HG02852 (cell line): ENCODE measurements at regions not wholly inside any gene's neighbourhood (a gene's known extent, or its start where the extent isn't known, plus 50 kb on each side); places are given as distances from the start of the nearest gene placed in this dataset.
"Not testable (repeated sequence)": the region's sequence is repeated elsewhere in the genome, so short reads cannot be mapped to it uniquely, and the experiment has no call there.

ENCODE experiments used
- ATAC-seq: cut with Tn5 transposase; IDR thresholded peaks from one replicate; pipeline ENCODE4 v1.9.1; 2021; ENCODE audit warnings: mild to moderate bottlenecking, moderate library complexity; ENCODE audit not compliant: unreplicated experiment

- no peak for ATAC-seq
Measured at GRCh38 chr22:22193923-22194322, 50.7 kb upstream of the VPREB1 start.

- not testable (repeated sequence) for ATAC-seq
Measured at GRCh38 chr22:22193462-22193861, 51.1 kb upstream of the VPREB1 start.

GRCh38 chr22:22193006-22193405, 51.6 kb upstream of the VPREB1 start:
- not testable (repeated sequence) for ATAC-seq

- not testable (repeated sequence) for ATAC-seq
Measured at GRCh38 chr22:22189796-22190195, 54.8 kb upstream of the VPREB1 start.

GRCh38 chr22:22187863-22188262, 56.7 kb upstream of the VPREB1 start:
- not testable (repeated sequence) for ATAC-seq

GRCh38 chr22:22187299-22187698, 57.3 kb upstream of the VPREB1 start:
- no peak for ATAC-seq

- ATAC-seq = no peak
Measured at GRCh38 chr22:22185844-22186499, 58.6 kb upstream of the VPREB1 start.

- no peak for ATAC-seq
Measured at GRCh38 chr22:22185217-22185616, 59.4 kb upstream of the VPREB1 start.

- no peak for ATAC-seq
Measured at GRCh38 chr22:22184277-22184807, 60.2 kb upstream of the VPREB1 start.

GRCh38 chr22:22182990-22183264, 61.7 kb upstream of the VPREB1 start:
- ATAC-seq = no peak

GRCh38 chr22:22182218-22182989, 62.2 kb upstream of the VPREB1 start:
- no peak for ATAC-seq

GRCh38 chr22:22181341-22181850, 63.2 kb upstream of the VPREB1 start:
- no peak for ATAC-seq

GRCh38 chr22:22180738-22181285, 63.8 kb upstream of the VPREB1 start:
- no peak for ATAC-seq

- no peak for ATAC-seq
Measured at GRCh38 chr22:22179858-22180257, 64.7 kb upstream of the VPREB1 start.

- ATAC-seq = no peak
Measured at GRCh38 chr22:22178992-22179391, 65.6 kb upstream of the VPREB1 start.

- ATAC-seq = no peak
Measured at GRCh38 chr22:22178355-22178965, 66.1 kb upstream of the VPREB1 start.

- ATAC-seq = no peak
Measured at GRCh38 chr22:22176929-22177616, 67.5 kb upstream of the VPREB1 start.

GRCh38 chr22:22172896-22173628, 71.5 kb upstream of the VPREB1 start:
- not testable (repeated sequence) for ATAC-seq

GRCh38 chr22:22171357-22172218, 73.0 kb upstream of the VPREB1 start:
- ATAC-seq = no peak
